Neural progenitor cell (in vitro differentiated cells): ENCODE measurements at regions not wholly inside any gene's neighbourhood (a gene's known extent, or its start where the extent isn't known, plus 50 kb on each side); places are given as distances from the start of the nearest gene placed in this dataset.

Experiments used
- DNase-seq: peaks from one replicate; pipeline ENCODE4 v3.0.0-alpha.2; 2016; ENCODE audit warnings: low spot score
- H2AFZ ChIP-seq: fragments of 200-600 bp; sonication (generic); replicated peaks from 2 replicates; pipeline ENCODE4 v1.6.1; 2016; ENCODE audit warnings: antibody characterized with exemption
- H3F3A ChIP-seq: fragments of 200-600 bp; sonication (generic); 2 replicates; pipeline ENCODE4 v1.6.1; 2016; ENCODE audit warnings: antibody characterized with exemption, low read depth
- H3K27ac ChIP-seq: fragments of 200-600 bp; sonication (generic); 2 replicates; pipeline ENCODE4 v1.5.1; 2016; ENCODE audit warnings: mild to moderate bottlenecking
- H3K27me3 ChIP-seq: fragments of 200-600 bp; sonication (generic); 2 replicates; pipeline ENCODE4 v1.6.1; 2016; ENCODE audit warnings: mild to moderate bottlenecking, moderate library complexity
- H3K36me3 ChIP-seq: fragments of 200-600 bp; sonication (generic); 2 replicates; pipeline ENCODE4 v1.5.1; 2016
- H3K4me1 ChIP-seq: fragments of 200-600 bp; sonication (generic); 2 replicates; pipeline ENCODE4 v1.6.1; 2016; ENCODE audit warnings: mixed run types
- H3K4me2 ChIP-seq: fragments of 200-600 bp; sonication (generic); 2 replicates; pipeline ENCODE4 v1.6.1; 2016
- H3K4me3 ChIP-seq: fragments of 200-600 bp; sonication (generic); 2 replicates; pipeline ENCODE4 v1.5.1; 2016
- H3K79me2 ChIP-seq: fragments of 200-600 bp; sonication (generic); 2 replicates; pipeline ENCODE4 v1.6.1; 2016; ENCODE audit warnings: low read depth
- H3K9ac ChIP-seq: fragments of 200-600 bp; sonication (generic); 2 replicates; pipeline ENCODE4 v1.6.1; 2016
- H3K9me3 ChIP-seq: fragments of 200-600 bp; sonication (generic); 2 replicates; pipeline ENCODE4 v1.5.1; 2016; ENCODE audit warnings: low read depth
- H4K20me1 ChIP-seq: fragments of 200-600 bp; sonication (generic); 2 replicates; pipeline ENCODE4 v1.6.1; 2016; ENCODE audit warnings: low read depth
- H3K27ac Mint-ChIP-seq: 3 replicates; pipeline ENCODE4 v1.8.0; 2021; ENCODE audit warnings: mixed read lengths
- H3K27me3 Mint-ChIP-seq: 2 replicates; pipeline ENCODE4 v1.8.0; 2022; ENCODE audit warnings: low read depth, mild to moderate bottlenecking, inconsistent platforms, moderate library complexity, mixed read lengths; ENCODE audit not compliant: insufficient read depth
- H3K36me3 Mint-ChIP-seq: 3 replicates; pipeline ENCODE4 v1.8.0; 2021; ENCODE audit warnings: mixed read lengths
- H3K4me1 Mint-ChIP-seq: 3 replicates; pipeline ENCODE4 v1.8.0; 2021; ENCODE audit warnings: mixed read lengths
- H3K4me3 Mint-ChIP-seq: 3 replicates; pipeline ENCODE4 v1.8.0; 2021; ENCODE audit warnings: mild to moderate bottlenecking, moderate library complexity, mixed read lengths
- H3K9me3 Mint-ChIP-seq: 3 replicates; pipeline ENCODE4 v1.8.0; 2020; ENCODE audit warnings: mixed read lengths
- EZH2 ChIP-seq: fragments of 200-600 bp; sonication (generic); IDR thresholded peaks from 2 replicates; pipeline ENCODE4 v1.6.1; 2017; ENCODE audit warnings: antibody characterized with exemption, mild to moderate bottlenecking, moderate library complexity
- EZH2phosphoT487 ChIP-seq: fragments of 200-600 bp; sonication (generic); IDR thresholded peaks from 2 replicates; pipeline ENCODE4 v1.6.1; 2017; ENCODE audit warnings: antibody characterized with exemption
- TF ChIP-seq, protein P1 (sequence below): fragments of 200-600 bp; sonication (generic); IDR thresholded peaks from 2 replicates; pipeline ENCODE4 v1.5.1; 2017; ENCODE audit warnings: antibody characterized with exemption, mild to moderate bottlenecking

GRCh38 chr4:79673898-79674297 lies 265.9 kb upstream of the GK2 start:
- peaks cover 2% of the 10 kb centered on the region for H3K27me3 Mint-ChIP-seq
- no peaks in the 10 kb centered on the region for H3F3A ChIP-seq
- no peaks in the 10 kb centered on the region for H3K9me3 ChIP-seq
- H3K27ac ChIP-seq: no peak overlapping the region
- H3K36me3 ChIP-seq: no peaks in the 10 kb centered on the region
- H3K4me2 ChIP-seq: no peak overlapping the region
- H3K4me1 Mint-ChIP-seq: no peaks in the 10 kb centered on the region
- H3K27ac Mint-ChIP-seq: no peak overlapping the region
- no peaks in the 10 kb centered on the region for H4K20me1 ChIP-seq
- no peak overlapping the region for H2AFZ ChIP-seq
- no peak overlapping the region for H3K4me3 Mint-ChIP-seq
- H3K79me2 ChIP-seq: no peaks in the 10 kb centered on the region
- TF ChIP-seq EZH2phosphoT487 (no peak), EZH2 (no peak)
- TF ChIP-seq, protein P1, sequence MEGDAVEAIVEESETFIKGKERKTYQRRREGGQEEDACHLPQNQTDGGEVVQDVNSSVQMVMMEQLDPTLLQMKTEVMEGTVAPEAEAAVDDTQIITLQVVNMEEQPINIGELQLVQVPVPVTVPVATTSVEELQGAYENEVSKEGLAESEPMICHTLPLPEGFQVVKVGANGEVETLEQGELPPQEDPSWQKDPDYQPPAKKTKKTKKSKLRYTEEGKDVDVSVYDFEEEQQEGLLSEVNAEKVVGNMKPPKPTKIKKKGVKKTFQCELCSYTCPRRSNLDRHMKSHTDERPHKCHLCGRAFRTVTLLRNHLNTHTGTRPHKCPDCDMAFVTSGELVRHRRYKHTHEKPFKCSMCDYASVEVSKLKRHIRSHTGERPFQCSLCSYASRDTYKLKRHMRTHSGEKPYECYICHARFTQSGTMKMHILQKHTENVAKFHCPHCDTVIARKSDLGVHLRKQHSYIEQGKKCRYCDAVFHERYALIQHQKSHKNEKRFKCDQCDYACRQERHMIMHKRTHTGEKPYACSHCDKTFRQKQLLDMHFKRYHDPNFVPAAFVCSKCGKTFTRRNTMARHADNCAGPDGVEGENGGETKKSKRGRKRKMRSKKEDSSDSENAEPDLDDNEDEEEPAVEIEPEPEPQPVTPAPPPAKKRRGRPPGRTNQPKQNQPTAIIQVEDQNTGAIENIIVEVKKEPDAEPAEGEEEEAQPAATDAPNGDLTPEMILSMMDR: no peak
- no peak overlapping the region for H3K9ac ChIP-seq
- H3K27me3 ChIP-seq: no peaks in the 10 kb centered on the region
- H3K4me3 ChIP-seq: no peak overlapping the region
- no peak for DNase-seq
- no peaks in the 10 kb centered on the region for H3K4me1 ChIP-seq
- H3K36me3 Mint-ChIP-seq: no peaks in the 10 kb centered on the region
- peaks cover 11% of the 10 kb centered on the region for H3K9me3 Mint-ChIP-seq

- Mint-ChIP-seq H3K27me3 (peaks cover 4% of the 10 kb centered on the region), H3K27ac (no peak overlapping the region), H3K4me3 (no peak overlapping the region), H3K4me1 (no peaks in the 10 kb centered on the region), H3K36me3 (no peaks in the 10 kb centered on the region), H3K9me3 (peaks cover 16% of the 10 kb centered on the region)
- DNase-seq: no peak
- Histone ChIP-seq H2AFZ (no peak overlapping the region), H3K36me3 (no peaks in the 10 kb centered on the region), H3K9ac (no peak overlapping the region), H3K4me1 (no peaks in the 10 kb centered on the region), H3K27me3 (no peaks in the 10 kb centered on the region), H3K4me3 (no peak overlapping the region), H3F3A (no peaks in the 10 kb centered on the region), H4K20me1 (no peaks in the 10 kb centered on the region), H3K27ac (no peak overlapping the region), H3K4me2 (no peak overlapping the region), H3K9me3 (no peaks in the 10 kb centered on the region), H3K79me2 (no peaks in the 10 kb centered on the region)
- TF ChIP-seq, protein P1: no peak
- TF ChIP-seq EZH2phosphoT487: no peak
- TF ChIP-seq EZH2: no peak
These were observed 265.3 kb upstream of the GK2 start for GRCh38 chr4:79673377-79673776.

- H3K27ac ChIP-seq: no peak overlapping the region
- Mint-ChIP-seq H3K9me3 (peaks cover 17% of the 10 kb centered on the region), H3K4me1 (peaks cover 3% of the 10 kb centered on the region), H3K4me3 (no peak overlapping the region), H3K27ac (no peak overlapping the region), H3K27me3 (peaks cover 2% of the 10 kb centered on the region), H3K36me3 (no peaks in the 10 kb centered on the region)
- H3K4me1 ChIP-seq: no peaks in the 10 kb centered on the region
- H3K27me3 ChIP-seq: no peaks in the 10 kb centered on the region
- DNase-seq: no peak
- no peaks in the 10 kb centered on the region for H4K20me1 ChIP-seq
- H3K4me3 ChIP-seq: no peak overlapping the region
- no peaks in the 10 kb centered on the region for H3K79me2 ChIP-seq
- no peaks in the 10 kb centered on the region for H3K36me3 ChIP-seq
- no peak overlapping the region for H3K9ac ChIP-seq
- no peak overlapping the region for H3K4me2 ChIP-seq
- H3F3A ChIP-seq: no peaks in the 10 kb centered on the region
- H2AFZ ChIP-seq: no peak overlapping the region
- no peaks in the 10 kb centered on the region for H3K9me3 ChIP-seq
- TF ChIP-seq EZH2phosphoT487: no peak
- TF ChIP-seq, protein P1: no peak
- no peak for TF ChIP-seq EZH2
These were observed 258.8 kb upstream of the GK2 start for GRCh38 chr4:79666875-79667274.
